Body of pancreas (tissue), 4 donors: ENCODE measurements at regions not wholly inside any gene's neighbourhood (a gene's known extent, or its start where the extent isn't known, plus 50 kb on each side); places are given as distances from the start of the nearest gene placed in this dataset.
A peak's percentile ranks its signal among the peaks of the same experiment; 100 is the strongest.

Experiments
- ATAC-seq: fragments of 150-250 bp; one replicate; pipeline ENCODE4 v1.9.1; 2016
- DNase-seq, 4 donors: peaks; one replicate each; pipeline ENCODE4 v3.0.0-alpha.2; 2019
- H3K27ac ChIP-seq, 4 donors: fragments of 200-600 bp; sonication (generic); 1 replicate in 3 of 4; 2 replicates in 1 of 4; pipeline versions ENCODE4 v1.5.1 to v1.6.1; 2016 to 2019; ENCODE audit warnings: mild to moderate bottlenecking in 1 of 4, mixed read lengths in 1 of 4, moderate library complexity in 1 of 4
- H3K27me3 ChIP-seq, 2 donors: fragments of 200-600 bp; sonication (generic); one replicate each; pipeline ENCODE4 v1.6.0; 2016; ENCODE audit warnings: mild to moderate bottlenecking in 1 of 2
- H3K36me3 ChIP-seq, 2 donors: fragments of 200-600 bp; sonication (generic); replicated peaks in 1 of 2; 2 replicates each; pipeline ENCODE4 v1.5.1; 2016; ENCODE audit warnings: low read depth in 2 of 2; ENCODE audit not compliant: insufficient read depth in 1 of 2
- H3K4me1 ChIP-seq: fragments of 200-600 bp; sonication (generic); one replicate; pipeline ENCODE4 v1.6.0; 2016
- H3K4me3 ChIP-seq, 2 donors: fragments of 200-600 bp; sonication (generic); 1 replicate in 1 of 2; 2 replicates in 1 of 2; pipeline ENCODE4 v1.5.1; 2016 to 2019
- H3K9me3 ChIP-seq, 3 donors: fragments of 200-600 bp; sonication (generic); 1 replicate in 2 of 3; 2 replicates in 1 of 3; pipeline ENCODE4 v1.5.1; 2016
- POLR2A ChIP-seq, 3 donors: fragments of 450-650 bp; IDR thresholded peaks; one replicate each; pipeline ENCODE4 v1.6.1; 2016; ENCODE audit warnings: antibody characterized with exemption in 3 of 3, mild to moderate bottlenecking in 2 of 3
- WGBS, 2 donors: methylation state at CpG; one replicate each; pipeline ENCODE4 v1.1.5; 2017; 5-methylcytosine and 5-hydroxymethylcytosine counted together
- intact Hi-C: fragments of 100-400 bp; cut with DNase I; formaldehyde crosslinking; loops from one replicate; pipeline ENCODE4 v1.15.1; 2023
- TF ChIP-seq, protein P1 (sequence below), 7 experiments: fragments of 450-650 bp in 4 of 7; fragments of 200-600 bp in 3 of 7; sonication (generic) in 3 of 7; IDR thresholded peaks; one replicate each; pipeline ENCODE4 v1.5.1; 2016 to 2019; ENCODE audit warnings: antibody characterized with exemption in 7 of 7

DNA sequence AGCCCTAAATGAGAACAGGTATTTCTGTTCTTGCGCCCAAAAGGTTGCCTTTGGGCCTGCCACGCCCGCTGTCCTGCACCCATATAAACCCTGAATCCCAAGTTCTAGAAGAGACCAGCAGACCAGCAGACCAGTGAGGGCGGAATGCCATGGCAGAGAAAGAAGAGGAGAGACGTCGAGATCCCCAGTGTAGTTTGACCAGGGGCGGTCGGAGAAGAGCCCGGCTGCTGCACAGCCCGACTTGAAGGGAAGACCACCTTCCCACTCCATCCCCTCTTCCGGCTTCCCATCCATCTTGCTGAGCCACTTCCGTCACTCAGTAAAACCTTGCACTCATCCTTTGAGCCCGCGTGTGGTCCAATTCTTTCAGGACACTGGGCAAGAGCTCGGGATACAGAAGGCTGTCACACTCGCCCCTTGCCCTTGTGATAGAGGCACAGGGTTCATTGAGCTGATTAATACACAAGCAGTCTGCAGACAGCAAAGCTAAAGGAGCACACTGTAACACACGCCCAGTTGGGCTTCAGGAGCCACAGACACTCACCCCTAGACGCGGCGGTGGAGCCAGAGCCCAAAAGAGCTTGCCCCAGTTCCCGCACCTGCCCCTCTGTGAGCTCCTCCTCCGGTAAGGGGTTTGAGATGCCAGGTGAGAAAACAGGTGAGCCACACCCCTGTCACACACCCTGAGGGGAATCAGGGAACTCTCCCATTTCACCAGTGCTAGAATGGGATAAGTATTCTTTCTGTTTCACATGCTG lies 230.8 kb downstream of the PCDH10 start:
- no peaks in the 10 kb centered on the region for H3K36me3 ChIP-seq
- H3K4me1 ChIP-seq = no peaks in the 10 kb centered on the region
- H3K9me3 ChIP-seq = no peaks in the 10 kb centered on the region
- DNase-seq (no peak), ATAC-seq (no peak)
- H3K4me3 ChIP-seq = no peak overlapping the region
- TF ChIP-seq, protein P1, sequence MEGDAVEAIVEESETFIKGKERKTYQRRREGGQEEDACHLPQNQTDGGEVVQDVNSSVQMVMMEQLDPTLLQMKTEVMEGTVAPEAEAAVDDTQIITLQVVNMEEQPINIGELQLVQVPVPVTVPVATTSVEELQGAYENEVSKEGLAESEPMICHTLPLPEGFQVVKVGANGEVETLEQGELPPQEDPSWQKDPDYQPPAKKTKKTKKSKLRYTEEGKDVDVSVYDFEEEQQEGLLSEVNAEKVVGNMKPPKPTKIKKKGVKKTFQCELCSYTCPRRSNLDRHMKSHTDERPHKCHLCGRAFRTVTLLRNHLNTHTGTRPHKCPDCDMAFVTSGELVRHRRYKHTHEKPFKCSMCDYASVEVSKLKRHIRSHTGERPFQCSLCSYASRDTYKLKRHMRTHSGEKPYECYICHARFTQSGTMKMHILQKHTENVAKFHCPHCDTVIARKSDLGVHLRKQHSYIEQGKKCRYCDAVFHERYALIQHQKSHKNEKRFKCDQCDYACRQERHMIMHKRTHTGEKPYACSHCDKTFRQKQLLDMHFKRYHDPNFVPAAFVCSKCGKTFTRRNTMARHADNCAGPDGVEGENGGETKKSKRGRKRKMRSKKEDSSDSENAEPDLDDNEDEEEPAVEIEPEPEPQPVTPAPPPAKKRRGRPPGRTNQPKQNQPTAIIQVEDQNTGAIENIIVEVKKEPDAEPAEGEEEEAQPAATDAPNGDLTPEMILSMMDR (IDR thresholded peaks at IDR 0.05) = no peak
- no peak for TF ChIP-seq POLR2A (IDR thresholded peaks at IDR 0.05)
- no peak overlapping the region for H3K27ac ChIP-seq
- H3K27me3 ChIP-seq = no peaks in the 10 kb centered on the region
- intact Hi-C loops = no loop called here
- 75 to 77% methylated on average over 16 to 22 of the region's 22 CpGs for WGBS, 2 donors

GRCh38 chr4:133377286-133377685 lies 228.2 kb downstream of the PCDH10 start:
- intact Hi-C loops = no loop called here
- Histone ChIP-seq H3K4me3 (no peak overlapping the region), H3K4me1 (no peaks in the 10 kb centered on the region), H3K36me3 (no peaks in the 10 kb centered on the region), H3K27me3 (no peaks in the 10 kb centered on the region), H3K27ac (no peak overlapping the region), H3K9me3 (no peaks in the 10 kb centered on the region)
- WGBS, 2 donors = 74 to 76% methylated on average over 2 of the region's 2 CpGs
- no peak for DNase-seq
- TF ChIP-seq, protein P1 (IDR thresholded peaks at IDR 0.05) = no peak
- no peak for TF ChIP-seq POLR2A (IDR thresholded peaks at IDR 0.05)
- ATAC-seq = no peak

- no peaks in the 10 kb centered on the region for H3K4me1 ChIP-seq
- no peak for TF ChIP-seq POLR2A (IDR thresholded peaks at IDR 0.05)
- TF ChIP-seq, protein P1 (IDR thresholded peaks at IDR 0.05) = no peak
- H3K27me3 ChIP-seq = no peaks in the 10 kb centered on the region
- no peak overlapping the region for H3K27ac ChIP-seq
- 17 to 20% methylated on average over 2 of the region's 2 CpGs for WGBS, 2 donors
- DNase-seq = no peak
- intact Hi-C loops = no loop called here
- H3K9me3 ChIP-seq = no peaks in the 10 kb centered on the region
- ATAC-seq = no peak
- no peaks in the 10 kb centered on the region for H3K36me3 ChIP-seq
- H3K4me3 ChIP-seq = no peak overlapping the region
These were observed 223.6 kb downstream of the PCDH10 start for GRCh38 chr4:133372699-133373098.

GRCh38 chr4:133355633-133356032 lies 206.5 kb downstream of the PCDH10 start:
- no peaks in the 10 kb centered on the region for H3K4me1 ChIP-seq
- DNase-seq (peak in 2 of 4 donors; percentile 11 to 15), ATAC-seq (no peak)
- no peak for TF ChIP-seq POLR2A (IDR thresholded peaks at IDR 0.05)
- TF ChIP-seq, protein P1 (IDR thresholded peaks at IDR 0.05) = no peak
- no peak overlapping the region for H3K27ac ChIP-seq
- intact Hi-C loops = no loop called here
- H3K4me3 ChIP-seq = no peak overlapping the region
- no peaks in the 10 kb centered on the region for H3K27me3 ChIP-seq
- no peaks in the 10 kb centered on the region for H3K9me3 ChIP-seq
- no peaks in the 10 kb centered on the region for H3K36me3 ChIP-seq
- 63 to 64% methylated on average over 3 of the region's 3 CpGs for WGBS, 2 donors

GRCh38 chr4:133347409-133347808 lies 198.3 kb downstream of the PCDH10 start:
- Histone ChIP-seq H3K36me3 (no peaks in the 10 kb centered on the region), H3K27me3 (no peaks in the 10 kb centered on the region), H3K4me3 (no peak overlapping the region), H3K4me1 (no peaks in the 10 kb centered on the region), H3K27ac (no peak overlapping the region), H3K9me3 (no peaks in the 10 kb centered on the region)
- TF ChIP-seq, protein P1 (IDR thresholded peaks at IDR 0.05) = no peak
- TF ChIP-seq POLR2A (IDR thresholded peaks at IDR 0.05) = no peak
- DNase-seq (no peak), ATAC-seq (no peak)
- intact Hi-C loops = no loop called here
- 45 to 70% methylated on average over 1 of the region's 1 CpG for WGBS, 2 donors
